GM23248 (cell line): ENCODE measurements at regions not wholly inside any gene's neighbourhood (a gene's known extent, or its start where the extent isn't known, plus 50 kb on each side); places are given as distances from the start of the nearest gene placed in this dataset.

Experiments
- EZH2 ChIP-seq: fragments of 200-600 bp; sonication (generic); IDR thresholded peaks from 2 replicates; pipeline ENCODE4 v1.6.1; 2018; ENCODE audit warnings: antibody characterized with exemption, mild to moderate bottlenecking; ENCODE audit not compliant: insufficient read depth, poor library complexity, severe bottlenecking
- EZH2phosphoT487 ChIP-seq: fragments of 200-600 bp; sonication (generic); IDR thresholded peaks from 2 replicates; pipeline ENCODE4 v1.6.1; 2018; ENCODE audit warnings: antibody characterized with exemption, moderate library complexity, mild to moderate bottlenecking, low read depth; ENCODE audit not compliant: insufficient read depth

DNA sequence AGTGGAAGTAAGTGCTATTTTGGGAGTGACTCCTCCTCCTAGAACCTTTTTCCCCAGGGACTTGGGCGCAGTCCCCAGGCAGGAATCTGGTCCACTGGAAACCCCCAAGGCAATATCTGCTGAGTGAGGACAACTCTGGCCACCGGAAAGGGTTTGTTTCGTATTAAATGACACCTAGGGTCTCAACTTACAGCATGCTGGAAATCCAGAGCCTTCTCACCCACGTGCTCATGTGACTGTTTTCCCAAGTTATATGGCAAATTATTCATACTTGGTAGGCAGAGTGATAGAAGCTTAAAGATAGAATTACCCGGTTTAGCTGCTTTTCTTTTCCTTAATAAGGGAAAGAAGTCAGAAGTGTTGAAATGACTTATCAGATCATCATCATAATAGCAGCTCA lies 436.9 kb upstream of the SPRED2 start:
- no peak for TF ChIP-seq EZH2phosphoT487
- no peak for TF ChIP-seq EZH2
